NCI-H2196 treated with DMSO at 0.1 percent for 48 hours (cell line): ENCODE measurements at regions not wholly inside any gene's neighbourhood (a gene's known extent, or its start where the extent isn't known, plus 50 kb on each side); places are given as distances from the start of the nearest gene placed in this dataset.
"Not testable (repeated sequence)": the region's sequence is repeated elsewhere in the genome, so short reads cannot be mapped to it uniquely, and the experiment has no call there.

Experiments
- DNase-seq: peaks from one replicate; lab custom pipeline; 2025; ENCODE audit not compliant: unreplicated experiment; lab: John Stamatoyannopoulos, UW

DNA sequence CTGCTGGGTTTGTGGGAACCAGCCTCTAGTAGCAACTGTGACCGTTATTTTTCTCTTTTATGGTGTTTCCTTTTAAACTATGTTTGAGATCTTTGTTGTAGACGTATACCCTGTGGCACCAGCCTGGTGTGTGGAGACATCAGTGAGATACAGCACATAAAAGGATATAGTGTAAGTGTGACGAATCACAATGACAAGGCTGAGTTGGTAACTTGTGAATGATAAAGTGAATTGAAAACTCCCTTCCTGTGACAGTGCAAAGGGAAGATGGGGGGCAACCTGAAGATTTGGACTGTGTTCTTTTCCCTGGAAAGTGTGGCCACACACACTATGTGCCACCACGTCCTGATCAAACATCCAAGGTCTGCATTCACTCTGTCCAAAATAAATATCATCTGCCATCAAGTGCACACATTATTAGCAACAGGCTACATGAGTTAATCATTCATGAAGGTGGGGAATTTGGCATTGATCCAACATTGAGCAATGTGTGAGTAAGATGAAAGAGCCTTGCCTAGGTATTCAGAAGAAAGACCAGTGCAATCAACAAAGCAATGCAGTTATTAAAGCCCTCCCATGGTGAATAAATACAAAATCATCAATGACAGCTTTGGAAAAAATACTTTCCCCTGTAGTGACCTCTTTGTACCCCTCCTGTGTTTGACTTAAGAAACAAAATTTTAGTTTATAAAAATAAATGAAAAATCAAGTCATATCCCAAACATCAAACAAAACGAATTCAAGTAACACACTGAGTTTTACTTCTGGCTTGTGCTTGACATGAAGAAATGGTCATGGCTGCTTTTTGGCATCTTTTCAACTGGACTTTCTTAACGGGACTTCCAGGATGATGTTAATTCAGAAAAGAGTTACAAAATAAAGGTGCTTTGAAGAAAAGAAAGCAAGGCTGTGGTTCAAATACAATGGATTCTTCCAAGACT is 1280.5 kb upstream of the ZEB2 start:
- DNase-seq: no peak

DNA sequence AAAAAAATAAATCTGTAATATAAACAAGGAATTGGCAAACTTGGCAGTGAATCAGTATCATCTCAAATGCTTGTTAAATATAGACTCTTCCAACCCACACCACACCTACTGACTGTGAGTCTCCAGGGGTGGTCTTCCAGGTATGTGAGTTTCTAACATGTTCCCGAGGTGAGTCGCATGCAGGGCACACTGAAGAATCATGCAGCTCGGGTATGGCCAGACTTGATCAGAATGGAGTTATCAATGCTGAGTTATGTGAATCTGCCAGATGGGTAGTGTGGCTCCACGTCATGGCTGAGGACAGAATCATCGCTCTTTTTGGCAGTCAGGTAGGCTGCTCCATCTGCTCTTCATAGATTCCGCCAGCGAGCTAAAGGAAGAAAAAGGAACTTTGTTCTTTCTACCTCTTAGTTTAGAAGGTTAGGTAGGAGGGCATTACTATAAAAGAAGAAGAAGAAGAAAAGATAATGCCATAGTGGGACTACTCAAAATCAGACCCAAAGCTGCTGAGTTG is 1279.7 kb upstream of the ZEB2 start:
- DNase-seq: no peak

DNA sequence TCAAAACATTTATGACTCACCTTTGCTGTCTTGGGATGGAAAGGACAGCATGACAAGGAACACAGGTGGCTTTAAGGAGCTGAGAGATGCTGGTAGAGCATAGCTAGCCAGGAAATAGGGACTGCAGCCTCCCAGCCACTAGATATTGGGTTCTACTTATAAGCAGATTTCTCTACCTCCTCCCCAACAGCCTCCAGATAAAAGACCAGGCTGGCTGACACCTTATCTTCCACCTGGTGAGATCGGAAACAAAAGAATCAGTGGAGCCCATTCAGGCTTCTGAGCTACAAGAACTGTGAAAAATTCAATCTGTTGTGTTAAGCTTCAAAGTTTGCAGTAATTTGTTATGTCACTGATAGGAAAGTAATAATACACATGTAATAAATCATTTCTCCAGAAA is 1278.5 kb upstream of the ZEB2 start:
- DNase-seq: no peak

DNA sequence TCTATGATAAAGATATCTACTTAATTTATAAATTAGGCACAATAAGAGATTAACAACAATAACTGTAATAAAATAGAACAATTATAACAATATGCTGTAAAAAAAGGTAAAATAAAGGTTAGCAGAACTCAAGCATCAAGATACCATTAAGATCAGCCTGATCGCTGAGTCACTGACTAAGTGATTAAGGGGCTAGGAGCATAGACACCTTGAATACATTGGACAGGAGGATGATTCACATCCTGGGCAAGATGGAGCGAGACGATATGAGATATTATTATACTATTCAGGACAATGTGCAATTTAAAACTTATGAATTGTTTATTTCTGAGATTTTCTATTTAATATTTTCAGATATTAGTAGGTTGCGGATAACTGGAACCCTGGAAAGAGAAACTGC is 1277.8 kb upstream of the ZEB2 start:
- DNase-seq: no peak

DNA sequence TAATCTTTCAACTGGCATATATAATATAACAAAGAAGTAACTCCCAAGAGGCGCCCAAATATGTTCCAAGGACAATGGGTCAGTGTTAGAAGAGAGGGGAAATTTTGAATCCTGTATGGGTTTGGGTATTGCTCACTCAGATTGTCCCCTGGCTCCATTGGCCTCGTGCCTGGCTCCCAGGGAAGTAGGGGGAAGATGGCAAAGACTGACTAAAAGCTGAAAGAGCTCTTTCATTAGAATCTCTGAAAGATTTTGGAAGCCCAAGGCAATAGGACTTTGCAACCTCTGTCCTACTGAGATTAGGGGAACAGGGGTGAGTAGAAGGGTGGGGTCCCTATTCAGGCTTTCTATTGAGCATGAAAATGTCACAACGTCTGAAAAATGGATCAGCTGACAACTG is 1272.8 kb upstream of the ZEB2 start:
- no peak for DNase-seq

DNA sequence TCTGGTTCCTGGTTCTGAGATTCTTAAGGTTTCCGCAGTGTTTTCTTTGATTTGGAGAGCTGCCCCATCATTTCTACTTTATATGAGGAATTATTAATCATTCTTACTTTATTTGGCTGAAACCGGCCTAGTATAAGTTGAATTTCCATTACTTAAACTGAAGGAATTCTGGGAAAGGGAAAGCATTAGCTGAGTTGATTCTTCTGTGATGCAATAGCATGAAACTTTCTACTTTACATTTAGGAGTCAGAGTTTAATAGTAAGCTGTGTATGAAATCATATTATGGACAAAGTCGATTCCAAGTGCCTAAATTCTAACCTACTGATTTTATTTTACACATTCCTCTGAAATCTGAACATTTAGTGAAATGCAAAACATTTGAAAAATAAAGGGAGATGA is 1269.7 kb upstream of the ZEB2 start:
- DNase-seq: no peak

DNA sequence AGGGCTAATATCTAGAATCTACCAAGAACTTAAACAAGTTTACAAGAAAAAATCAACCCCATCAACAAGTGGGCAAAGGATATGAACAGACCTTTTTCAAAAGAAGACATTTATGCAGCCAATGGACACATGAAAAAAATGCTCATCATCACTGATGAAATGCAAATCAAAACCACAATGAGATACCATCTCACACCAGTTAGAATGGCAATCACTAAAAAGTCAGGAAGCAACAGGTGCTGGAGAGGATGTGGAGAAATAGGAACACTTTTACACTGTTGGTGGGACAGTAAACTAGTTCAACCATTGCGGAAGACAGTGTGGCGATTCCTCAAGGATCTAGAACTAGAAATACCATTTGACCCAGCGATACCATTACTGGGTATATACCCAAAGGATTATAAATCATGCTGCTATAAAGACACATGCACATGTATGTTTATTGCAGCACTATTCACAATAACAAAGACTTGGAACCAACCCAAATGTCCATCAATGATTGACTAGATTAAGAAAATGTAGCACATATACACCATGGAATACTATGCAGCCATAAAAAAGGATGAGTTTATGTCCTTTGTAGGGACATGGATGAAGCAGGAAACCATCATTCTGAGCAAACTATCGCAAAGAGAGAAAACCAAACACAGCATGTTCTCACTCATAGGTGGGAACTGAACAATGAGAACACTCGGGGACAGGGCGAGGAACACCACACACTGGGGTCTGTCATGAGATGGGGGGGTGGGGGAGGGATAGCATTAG is 1267.9 kb upstream of the ZEB2 start:
- DNase-seq: not testable (repeated sequence)

DNA sequence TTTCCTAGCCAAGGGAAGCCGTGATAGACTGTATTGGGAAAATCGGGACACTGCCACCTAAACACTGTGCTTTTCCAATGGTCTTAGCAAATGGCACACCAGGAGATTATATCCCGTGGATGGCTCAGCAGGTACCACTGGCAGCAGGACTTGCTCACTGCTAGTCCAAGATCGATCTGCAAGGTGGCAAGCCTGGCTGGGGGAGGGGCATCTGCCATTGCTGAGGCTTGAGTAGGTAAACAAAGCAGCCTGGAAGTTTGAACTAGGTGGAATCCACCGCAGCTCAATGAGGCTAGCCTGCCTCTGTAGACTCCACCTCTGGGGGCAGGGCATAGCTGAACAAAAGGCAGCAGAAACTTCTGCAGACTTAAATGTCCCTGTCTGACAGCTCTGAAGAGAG is 1262.7 kb upstream of the ZEB2 start:
- DNase-seq: not testable (repeated sequence)

DNA sequence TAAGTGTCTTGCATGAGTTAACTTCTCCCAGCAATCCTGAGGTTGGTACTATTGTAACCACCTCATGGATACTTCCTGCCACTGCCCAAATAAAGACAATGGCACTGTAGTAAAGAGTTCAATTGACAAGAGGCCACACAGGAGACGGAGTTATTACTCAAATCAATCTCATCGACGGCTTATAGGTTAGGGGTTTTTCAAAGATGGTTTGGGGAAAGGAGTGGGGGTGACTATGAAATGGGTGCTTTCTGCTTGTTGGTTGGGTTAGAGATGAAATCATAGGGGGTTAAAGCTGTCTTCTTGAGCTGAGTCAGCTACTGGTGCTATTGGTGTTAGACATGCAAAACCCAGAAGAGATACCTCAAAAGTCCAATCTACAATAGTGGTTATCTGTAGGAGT is 1258.0 kb upstream of the ZEB2 start:
- DNase-seq: no peak

DNA sequence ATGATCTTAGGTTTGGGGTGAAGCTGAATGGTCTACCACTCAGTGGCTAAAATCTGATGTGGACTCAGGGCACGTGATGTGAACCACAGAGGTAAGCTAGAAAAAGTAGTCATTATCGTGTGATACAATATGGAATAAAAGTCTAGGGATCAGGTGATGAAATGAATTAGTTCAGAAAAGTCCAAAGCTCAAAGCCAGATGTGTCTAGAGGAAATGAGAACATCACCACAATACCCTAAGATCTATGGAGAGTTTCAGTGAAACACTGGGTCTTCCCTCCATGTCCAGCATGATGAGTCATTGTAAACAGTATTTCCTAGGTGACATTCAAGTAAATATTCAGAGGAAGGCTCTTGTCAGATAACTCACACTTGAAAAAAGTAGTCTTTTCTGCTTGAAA is 1257.4 kb upstream of the ZEB2 start:
- DNase-seq: no peak

DNA sequence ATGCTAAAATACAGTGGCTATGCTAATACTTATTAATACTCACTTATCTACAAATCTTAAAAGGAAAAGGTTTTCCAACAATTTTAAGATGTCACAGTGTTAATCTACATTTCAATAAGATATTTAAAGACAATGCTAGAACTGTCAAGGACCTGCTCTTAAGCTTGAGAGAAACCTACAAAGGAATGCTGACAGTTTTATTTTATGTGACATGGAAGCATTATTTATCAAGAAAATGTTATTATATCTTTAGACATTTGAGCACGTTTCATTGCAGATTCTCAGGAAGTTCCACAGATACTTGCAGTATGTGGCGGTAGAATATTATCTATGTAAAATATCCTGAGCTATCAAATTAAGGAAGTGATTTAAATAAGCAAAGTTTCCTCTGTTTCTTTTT is 1255.7 kb upstream of the ZEB2 start:
- DNase-seq: no peak

DNA sequence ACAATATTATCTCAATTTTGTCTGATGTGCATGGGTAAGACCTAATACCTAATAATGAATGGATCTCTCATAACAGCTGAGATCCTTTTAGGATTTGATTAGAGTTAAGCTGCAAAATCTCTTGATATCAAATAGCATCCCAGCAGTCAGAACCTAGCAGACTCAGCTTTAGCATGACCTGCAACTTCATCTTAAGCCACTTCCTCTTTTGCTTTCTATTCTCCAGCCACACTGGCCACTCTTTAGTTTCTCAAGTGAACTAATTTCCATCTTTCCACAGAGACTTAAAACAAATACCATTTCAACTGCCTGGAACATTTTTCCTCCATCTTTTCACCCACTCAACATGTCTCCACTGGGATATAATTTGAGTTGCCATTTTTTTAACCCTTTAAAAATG is 1251.6 kb upstream of the ZEB2 start:
- DNase-seq: no peak

DNA sequence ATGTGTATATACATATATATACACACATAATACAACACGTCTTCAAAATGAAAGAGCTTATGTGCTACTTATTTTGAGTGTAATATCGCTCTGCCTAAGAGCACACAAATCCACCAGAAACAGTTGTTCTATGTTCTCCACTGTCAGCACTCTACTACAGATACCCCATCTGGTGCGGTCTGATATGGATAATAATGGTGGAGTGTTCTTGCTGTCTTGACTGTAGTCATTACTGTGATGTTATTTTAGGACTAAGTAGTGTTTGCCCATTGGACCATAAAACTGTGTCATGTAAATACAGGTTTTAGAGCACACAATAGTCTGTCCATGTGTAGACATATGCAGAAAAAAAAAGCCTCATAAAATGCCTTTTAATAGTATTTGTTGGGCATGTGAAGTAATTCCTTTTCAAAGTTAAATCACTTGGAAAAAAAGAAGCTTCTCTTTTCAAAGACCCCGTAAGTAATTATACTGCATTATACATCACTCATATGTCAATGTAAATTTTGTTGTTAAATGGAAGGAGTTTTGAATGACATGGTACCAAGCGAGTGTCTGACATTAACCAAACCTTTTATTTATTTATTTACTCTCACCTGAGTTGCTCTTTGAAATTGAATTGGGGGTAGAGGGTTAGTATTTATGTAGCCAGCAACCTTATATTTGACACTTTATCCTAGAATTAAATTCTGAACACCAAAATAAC is 1249.2 kb upstream of the ZEB2 start:
- no peak for DNase-seq

DNA sequence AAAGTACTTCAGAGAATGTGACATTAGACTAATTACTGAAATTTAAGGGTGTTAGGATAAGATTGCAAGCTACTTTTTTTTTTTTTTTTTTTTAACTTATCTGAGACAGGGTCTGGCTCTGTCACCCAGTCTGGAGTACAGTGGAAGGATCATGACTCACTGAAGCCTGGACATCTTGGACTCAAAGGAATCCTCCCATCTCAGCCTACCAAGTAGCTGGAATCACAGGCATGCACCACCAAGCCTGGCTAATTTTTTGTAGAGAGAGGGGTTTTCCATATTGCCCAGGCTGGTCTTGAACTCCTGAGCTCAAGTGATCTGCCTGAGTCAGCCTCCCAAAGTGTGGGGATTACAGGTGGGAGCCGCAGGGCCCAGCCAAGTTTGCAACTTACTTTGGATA is 1246.0 kb upstream of the ZEB2 start:
- DNase-seq: no peak

DNA sequence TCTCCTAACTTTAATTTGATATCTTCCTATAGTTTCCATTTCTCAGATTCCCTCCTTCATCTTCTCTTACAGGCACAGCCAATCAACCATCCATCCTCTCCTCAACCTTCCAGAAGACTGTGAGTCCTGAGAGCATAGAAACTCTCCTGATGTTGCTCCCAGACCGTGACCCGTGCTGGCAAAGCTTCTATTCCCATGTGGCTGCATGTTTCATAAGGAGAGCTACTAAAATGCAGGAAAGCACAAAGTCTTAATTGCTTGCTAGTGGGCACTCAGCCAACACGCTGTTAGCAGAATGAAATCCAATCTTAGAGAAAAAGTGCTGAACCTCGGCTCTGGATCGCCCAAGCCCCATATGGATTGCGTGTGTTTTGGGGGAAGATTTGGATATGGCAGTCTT is 1244.7 kb upstream of the ZEB2 start:
- DNase-seq: no peak

DNA sequence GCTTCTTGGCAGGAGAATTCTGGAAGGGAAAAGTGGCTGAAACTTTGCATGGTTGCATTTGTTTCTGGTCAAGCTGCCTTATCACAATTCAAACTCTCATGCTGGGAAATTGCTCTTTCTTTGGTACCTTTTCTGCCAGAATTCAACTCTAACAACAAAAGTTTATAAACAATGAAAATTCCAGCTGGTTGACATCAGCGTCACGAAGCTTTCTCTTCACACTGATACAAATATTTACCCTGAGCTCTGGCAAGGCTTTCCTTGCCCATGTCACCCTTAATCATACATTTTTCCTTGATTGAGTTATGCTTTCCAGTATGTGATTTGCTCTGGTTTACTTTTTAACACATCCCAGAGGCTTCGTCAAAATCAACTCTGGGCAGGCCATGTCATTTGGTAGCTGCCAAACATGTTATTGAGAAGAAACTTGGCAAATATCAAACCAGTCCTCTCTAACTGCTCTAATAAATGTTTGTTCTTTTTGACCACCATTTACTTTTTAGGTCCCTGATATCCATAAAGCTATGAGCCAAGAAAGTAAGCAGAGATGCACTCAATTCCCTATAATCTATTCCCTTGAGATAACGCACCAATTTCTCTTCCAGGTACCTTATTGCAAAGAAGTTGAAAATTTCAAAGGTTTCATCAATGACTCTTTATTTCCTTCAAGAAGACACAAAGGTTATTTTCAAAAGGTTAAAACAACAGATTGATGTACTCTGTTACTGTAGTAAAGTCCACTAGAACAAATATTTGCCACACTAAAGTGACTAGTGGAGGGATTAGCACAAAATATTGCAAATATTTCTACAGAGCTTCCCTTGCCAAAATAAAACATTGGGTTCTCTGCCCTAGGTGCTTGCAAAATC is 1241.1 kb upstream of the ZEB2 start:
- DNase-seq: no peak

DNA sequence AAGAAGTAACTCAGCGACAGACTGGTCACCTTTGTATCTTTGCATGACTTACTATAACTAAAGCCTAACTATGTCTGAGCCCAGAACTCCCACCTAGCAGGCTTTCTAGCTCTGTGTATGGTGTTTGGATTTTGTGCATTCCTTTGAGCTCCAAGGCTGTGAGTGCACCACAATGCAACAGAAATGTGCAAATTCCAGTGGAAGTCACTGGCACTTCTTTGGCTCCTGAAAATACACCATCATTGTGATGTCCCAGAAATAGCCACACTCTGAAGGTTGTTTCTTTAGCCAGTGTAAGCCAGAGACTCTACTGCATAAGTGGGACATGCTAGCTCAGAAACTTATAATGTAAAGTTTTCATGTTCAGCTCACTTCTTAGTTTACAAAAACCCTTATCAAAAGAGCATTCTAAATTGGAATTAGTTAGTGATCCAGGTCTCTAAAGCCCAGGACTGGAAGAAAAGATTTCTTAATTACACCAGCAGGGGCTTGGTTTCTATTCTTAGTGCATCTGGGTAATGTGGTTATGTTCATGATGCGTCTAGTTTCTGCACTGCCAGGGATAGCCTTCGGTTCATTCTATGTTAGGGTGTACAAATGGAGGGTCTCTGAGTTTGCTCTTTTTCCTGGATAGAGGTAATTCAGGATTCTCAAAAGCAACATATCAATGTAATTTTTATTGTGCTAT is 1239.5 kb upstream of the ZEB2 start:
- DNase-seq: no peak

DNA sequence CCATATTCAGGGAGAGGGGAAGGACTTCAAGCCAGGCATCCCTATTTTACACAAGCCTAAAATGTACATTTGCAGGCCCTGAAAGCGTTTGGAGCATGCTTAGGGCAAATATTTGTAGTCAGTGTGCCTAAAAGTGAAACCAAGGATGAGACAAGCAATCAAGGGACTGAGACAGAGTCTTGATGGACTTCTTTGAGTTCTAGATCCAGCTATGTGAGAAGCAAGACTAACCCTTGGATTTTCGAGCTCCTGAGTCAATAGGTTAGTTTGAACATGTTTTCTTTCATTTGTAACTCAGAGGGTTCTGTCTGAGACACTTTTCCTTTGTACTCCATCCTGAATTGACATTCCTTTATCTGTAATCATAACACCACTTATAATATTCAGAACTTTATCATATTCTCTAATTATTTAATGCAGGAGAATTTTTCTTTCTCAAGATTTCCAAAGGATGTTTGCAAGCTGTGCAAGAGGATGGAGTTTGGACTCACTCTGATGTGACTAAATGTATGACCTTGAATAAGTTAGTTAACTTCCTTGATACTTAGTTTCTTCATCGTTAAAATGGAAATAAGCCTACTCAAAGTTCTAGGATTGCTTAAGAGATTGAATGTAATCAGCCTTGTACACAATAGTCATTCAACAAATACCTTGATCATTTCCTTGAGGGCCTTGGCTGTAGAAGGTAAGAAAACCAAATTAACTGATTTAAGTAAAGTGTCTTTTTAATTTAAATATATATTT is 1237.8 kb upstream of the ZEB2 start:
- DNase-seq: no peak
